Uterus (tissue), 2 donors: ENCODE measurements at regions not wholly inside any gene's neighbourhood (a gene's known extent, or its start where the extent isn't known, plus 50 kb on each side); places are given as distances from the start of the nearest gene placed in this dataset.

Source experiments
- POLR2A ChIP-seq, 2 donors: fragments of 450-650 bp; IDR thresholded peaks; one replicate each; pipeline ENCODE4 v1.6.1; 2016; ENCODE audit warnings: antibody characterized with exemption in 2 of 2, mild to moderate bottlenecking in 1 of 2, moderate library complexity in 1 of 2
- TF ChIP-seq, protein P1 (sequence below), 4 experiments: fragments of 200-600 bp in 2 of 4; fragments of 450-650 bp in 2 of 4; sonication (generic) in 2 of 4; IDR thresholded peaks; one replicate each; pipeline ENCODE4 v1.5.1; 2016 to 2019; ENCODE audit warnings: antibody characterized with exemption in 4 of 4, mild to moderate bottlenecking in 2 of 4, moderate library complexity in 1 of 4

GRCh38 chr4:108427946-108428485 lies 192.4 kb upstream of the RPL34 start:
- TF ChIP-seq, protein P1, sequence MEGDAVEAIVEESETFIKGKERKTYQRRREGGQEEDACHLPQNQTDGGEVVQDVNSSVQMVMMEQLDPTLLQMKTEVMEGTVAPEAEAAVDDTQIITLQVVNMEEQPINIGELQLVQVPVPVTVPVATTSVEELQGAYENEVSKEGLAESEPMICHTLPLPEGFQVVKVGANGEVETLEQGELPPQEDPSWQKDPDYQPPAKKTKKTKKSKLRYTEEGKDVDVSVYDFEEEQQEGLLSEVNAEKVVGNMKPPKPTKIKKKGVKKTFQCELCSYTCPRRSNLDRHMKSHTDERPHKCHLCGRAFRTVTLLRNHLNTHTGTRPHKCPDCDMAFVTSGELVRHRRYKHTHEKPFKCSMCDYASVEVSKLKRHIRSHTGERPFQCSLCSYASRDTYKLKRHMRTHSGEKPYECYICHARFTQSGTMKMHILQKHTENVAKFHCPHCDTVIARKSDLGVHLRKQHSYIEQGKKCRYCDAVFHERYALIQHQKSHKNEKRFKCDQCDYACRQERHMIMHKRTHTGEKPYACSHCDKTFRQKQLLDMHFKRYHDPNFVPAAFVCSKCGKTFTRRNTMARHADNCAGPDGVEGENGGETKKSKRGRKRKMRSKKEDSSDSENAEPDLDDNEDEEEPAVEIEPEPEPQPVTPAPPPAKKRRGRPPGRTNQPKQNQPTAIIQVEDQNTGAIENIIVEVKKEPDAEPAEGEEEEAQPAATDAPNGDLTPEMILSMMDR (IDR thresholded peaks at IDR 0.05): no peak
- no peak for TF ChIP-seq POLR2A (IDR thresholded peaks at IDR 0.05)
